IMR-90 (cell line): ENCODE measurements at regions not wholly inside any gene's neighbourhood (a gene's known extent, or its start where the extent isn't known, plus 50 kb on each side); places are given as distances from the start of the nearest gene placed in this dataset.

Source experiments
- BHLHE40 ChIP-seq: fragments of 150-350 bp; IDR thresholded peaks from 2 replicates; pipeline ENCODE4 v1.6.1; 2016; ENCODE audit warnings: mild to moderate bottlenecking, low read depth, low read length
- CEBPB ChIP-seq: IDR thresholded peaks from 2 replicates; pipeline ENCODE4 v1.6.1; 2012; ENCODE audit warnings: low read depth, low read length, improper control_type of control experiment
- CHD1 ChIP-seq: IDR thresholded peaks from 2 replicates; pipeline ENCODE4 v1.6.1; 2012; ENCODE audit warnings: low read depth, low read length, improper control_type of control experiment
- CTCF ChIP-seq: conservative IDR thresholded peaks from 2 replicates; pipeline ENCODE4 v1.5.1; 2012; ENCODE audit warnings: mild to moderate bottlenecking, low read depth, low read length, improper control_type of control experiment
- ELK1 ChIP-seq: fragments of 150-350 bp; IDR thresholded peaks from 2 replicates; pipeline ENCODE4 v1.6.1; 2016; ENCODE audit warnings: low read depth, mild to moderate bottlenecking, low read length, moderate library complexity, borderline replicate concordance
- FOS ChIP-seq: fragments of 150-350 bp; IDR thresholded peaks from 2 replicates; pipeline ENCODE4 v1.6.1; 2016; ENCODE audit warnings: low read depth, low read length
- MAZ ChIP-seq: IDR thresholded peaks from 2 replicates; pipeline ENCODE4 v1.6.1; 2012; ENCODE audit warnings: low read depth, mild to moderate bottlenecking, low read length, improper control_type of control experiment, moderate library complexity, borderline replicate concordance
- MXI1 ChIP-seq: IDR thresholded peaks from 2 replicates; pipeline ENCODE4 v1.6.1; 2012; ENCODE audit warnings: low read depth, mild to moderate bottlenecking, low read length, moderate library complexity, borderline replicate concordance
- POLR2A ChIP-seq: IDR thresholded peaks from 2 replicates; pipeline ENCODE4 v1.6.1; 2012; ENCODE audit warnings: mild to moderate bottlenecking, low read depth, low read length
- RAD21 ChIP-seq: IDR thresholded peaks from 2 replicates; pipeline ENCODE4 v1.6.1; 2012; ENCODE audit warnings: low read length, improper control_type of control experiment
- RCOR1 ChIP-seq: IDR thresholded peaks from 2 replicates; pipeline ENCODE4 v1.6.1; 2012; ENCODE audit warnings: mild to moderate bottlenecking, low read length, improper control_type of control experiment; ENCODE audit not compliant: insufficient replicate concordance
- RFX5 ChIP-seq: IDR thresholded peaks from 2 replicates; pipeline ENCODE4 v1.8.0; 2012; ENCODE audit warnings: low read depth, mild to moderate bottlenecking, low read length, moderate library complexity
- SMC3 ChIP-seq: fragments of 150-350 bp; IDR thresholded peaks from 2 replicates; pipeline ENCODE4 v1.6.1; 2016; ENCODE audit warnings: low read depth, mild to moderate bottlenecking, antibody characterized with exemption, low read length, moderate library complexity
- USF2 ChIP-seq: fragments of 150-350 bp; IDR thresholded peaks from 2 replicates; pipeline ENCODE4 v1.6.1; 2017; ENCODE audit warnings: mild to moderate bottlenecking, antibody characterized with exemption, low read length, low read depth

- TF ChIP-seq CTCF (no peak), POLR2A (no peak), ELK1 (no peak), RAD21 (no peak), USF2 (no peak), FOS (no peak), CEBPB (no peak), MXI1 (no peak), RCOR1 (no peak), MAZ (no peak), SMC3 (no peak), RFX5 (no peak), BHLHE40 (no peak), CHD1 (no peak)
Measured at GRCh38 chr7:94769724-94770123, 113.8 kb upstream of the SGCE start.
